HG02798 (cell line): ENCODE measurements at regions not wholly inside any gene's neighbourhood (a gene's known extent, or its start where the extent isn't known, plus 50 kb on each side); places are given as distances from the start of the nearest gene placed in this dataset.
"Not testable (repeated sequence)": the region's sequence is repeated elsewhere in the genome, so short reads cannot be mapped to it uniquely, and the experiment has no call there.

Experiments
- ATAC-seq: cut with Tn5 transposase; IDR thresholded peaks from one replicate; pipeline ENCODE4 v1.9.1; 2021; ENCODE audit warnings: mild to moderate bottlenecking; ENCODE audit not compliant: unreplicated experiment, poor library complexity

DNA sequence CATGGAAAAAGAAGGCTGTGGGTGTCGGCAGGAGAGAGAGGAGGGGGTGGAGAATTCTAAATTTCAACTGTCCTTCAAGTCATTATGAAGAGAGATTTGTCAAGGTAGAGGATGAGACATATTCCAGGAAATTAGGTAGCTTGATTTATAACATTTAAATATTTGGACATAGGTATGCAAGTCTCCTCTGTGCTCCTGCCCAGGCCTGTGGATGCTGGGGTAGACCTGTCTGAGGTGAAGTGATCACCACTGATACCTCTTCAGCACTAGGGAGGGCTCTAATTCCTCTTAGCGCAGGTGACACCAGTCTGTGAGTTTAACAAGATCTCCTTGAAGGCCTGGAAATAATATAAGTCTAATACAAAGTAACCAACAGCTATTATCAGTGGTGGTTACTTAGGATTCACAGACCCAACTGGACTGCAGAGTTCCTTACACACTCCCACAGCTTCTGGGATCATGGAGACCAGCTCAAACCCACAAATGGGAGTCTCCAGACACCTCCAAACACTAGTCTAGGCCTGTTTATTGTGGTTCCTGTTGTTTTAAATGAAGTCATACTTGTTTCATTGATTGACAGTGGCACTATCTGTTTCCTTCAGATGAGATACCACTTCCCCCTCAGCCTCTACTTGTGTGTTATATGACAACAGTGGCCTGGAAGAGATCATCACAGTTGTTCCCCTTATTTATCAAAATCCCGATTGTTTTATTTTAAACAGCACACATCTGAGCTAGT is 104.1 kb upstream of the ITPRID2 start:
- ATAC-seq, result no peak

DNA sequence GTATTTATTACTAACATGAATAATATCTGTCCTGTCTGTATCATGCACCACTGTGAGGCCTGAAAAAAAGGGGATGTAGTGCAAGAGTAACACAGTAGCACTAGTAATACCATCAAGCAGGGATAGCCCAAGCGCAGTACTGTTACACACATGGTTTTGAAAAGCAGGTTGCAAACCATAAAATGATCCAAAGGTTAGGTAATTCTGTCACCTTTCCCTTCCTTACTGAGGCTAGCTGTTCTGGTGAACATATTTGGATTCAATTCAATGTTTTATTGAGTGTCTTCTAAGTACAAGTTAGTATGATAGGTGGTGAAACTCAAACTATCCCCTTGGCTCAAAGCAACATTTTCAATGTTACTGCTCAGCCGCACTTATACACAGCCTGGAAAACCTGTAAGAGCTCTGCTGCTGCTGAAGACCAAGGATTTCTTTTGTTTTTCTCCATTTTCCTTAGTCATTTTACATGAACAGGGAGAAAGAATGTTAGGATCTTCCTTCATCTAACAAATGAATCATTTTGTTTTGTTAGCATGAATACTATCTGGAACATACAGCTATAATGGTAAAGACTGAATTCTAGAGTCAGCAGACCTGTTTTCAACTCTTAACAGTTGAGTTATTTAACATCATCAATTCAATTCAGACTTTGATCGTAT is 102.5 kb upstream of the ITPRID2 start:
- ATAC-seq, result no peak

DNA sequence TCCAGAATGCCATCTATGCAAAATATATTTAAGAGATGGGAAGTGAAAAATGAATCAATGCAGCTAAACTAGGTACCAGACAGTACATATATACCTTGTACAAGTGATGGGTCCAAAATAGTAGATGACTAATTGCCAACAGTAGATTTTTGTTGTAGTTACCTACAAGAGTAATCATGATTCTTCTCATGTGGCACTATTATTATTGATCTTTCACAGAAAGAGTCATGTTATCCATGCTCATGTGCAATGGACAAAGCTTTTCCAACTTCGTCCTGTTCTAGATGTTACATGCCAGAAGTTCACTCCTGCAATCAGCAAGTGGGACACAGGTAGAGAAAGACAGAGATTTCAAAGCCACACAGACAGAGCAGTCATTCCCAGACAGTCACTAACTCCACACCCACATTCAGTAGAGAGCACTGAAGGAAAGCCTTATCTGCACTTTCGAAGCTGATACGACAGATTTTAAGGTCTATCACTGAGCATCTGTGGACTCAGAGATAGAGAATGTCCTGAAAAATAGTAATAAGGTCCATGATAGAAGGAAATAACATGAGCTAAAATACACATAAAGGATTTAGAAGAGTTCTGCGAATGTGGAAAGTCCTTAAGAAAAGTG is 101.6 kb upstream of the ITPRID2 start:
- ATAC-seq, result no peak

DNA sequence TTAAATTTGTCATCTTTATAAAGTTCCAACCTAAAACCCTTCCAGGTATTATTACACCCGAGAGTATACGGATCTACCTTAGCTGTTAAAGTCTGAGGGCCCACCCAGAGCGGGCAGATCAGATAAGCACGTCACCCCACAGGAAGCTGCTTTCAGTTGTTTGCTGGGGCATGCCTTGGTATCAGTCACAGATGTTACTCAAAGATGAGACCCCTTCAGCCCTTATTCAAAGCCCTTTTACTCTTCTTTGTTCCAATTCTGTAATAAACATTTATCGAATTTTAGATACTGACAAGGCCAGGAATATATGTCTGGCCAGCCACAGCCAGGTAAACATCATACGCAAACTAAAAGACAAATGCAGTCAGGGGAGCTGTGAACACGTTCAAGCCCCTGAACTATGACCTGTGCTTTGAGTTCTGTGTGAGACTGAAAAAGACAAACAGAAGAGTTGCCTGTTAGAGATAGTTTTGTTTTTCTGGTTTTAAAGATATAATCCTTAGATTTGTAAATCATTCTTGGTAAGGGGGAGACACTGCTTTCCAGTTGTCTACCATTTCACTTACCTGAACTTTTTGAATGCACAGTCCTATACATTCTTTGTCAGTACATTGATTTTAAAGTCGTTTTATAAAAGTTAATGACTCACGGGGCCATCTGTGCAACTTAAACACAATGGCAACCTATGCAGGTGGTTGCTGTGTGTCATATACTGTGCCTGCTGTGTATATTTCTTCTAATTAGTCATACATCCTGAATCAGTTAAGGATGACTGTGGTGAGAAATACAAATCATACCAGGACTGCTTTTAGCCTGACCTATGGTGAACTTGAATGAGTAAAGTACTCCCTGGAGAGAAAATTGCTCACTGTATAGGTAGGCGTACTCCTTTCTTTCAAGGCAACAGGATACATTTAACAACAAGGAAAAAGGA is 100.5 kb upstream of the ITPRID2 start:
- peak; percentile 92 for ATAC-seq

DNA sequence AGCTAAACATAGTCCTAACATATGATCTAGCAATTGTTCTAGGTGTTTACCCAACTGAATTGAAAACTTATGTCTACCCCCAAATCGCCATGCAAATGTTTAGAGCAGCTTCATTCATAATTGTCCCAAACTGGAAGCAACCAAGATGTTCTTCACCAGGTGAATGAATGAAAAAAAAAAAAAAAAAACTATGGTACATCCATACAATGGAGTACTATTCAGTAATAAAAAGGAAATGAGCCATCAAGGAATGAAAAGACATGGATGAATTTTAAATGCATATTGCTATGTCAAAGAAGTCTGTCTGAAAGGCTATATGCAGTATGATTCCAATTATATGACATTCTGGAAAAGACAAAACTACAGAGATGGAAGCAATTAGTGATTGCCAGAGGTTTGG is 98.6 kb upstream of the ITPRID2 start:
- no peak for ATAC-seq

DNA sequence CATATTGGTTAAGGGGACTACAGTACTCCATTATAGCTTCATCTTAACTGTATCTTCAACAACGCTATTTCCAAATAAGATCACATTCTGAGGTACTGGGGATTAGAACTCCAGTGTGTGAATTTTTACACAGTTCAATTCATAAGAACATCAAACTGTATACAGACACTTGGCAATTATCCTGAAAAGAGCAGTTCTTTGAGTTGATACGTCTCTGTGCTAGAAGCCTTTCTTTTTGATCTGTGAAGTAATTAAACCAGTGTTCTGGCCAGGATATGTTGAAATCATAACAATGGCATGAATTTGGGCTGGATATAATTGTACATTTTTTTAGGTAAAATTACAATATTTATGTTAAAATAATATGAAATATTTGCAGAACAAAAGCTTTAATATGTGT is 93.5 kb upstream of the ITPRID2 start:
- ATAC-seq, result no peak

DNA sequence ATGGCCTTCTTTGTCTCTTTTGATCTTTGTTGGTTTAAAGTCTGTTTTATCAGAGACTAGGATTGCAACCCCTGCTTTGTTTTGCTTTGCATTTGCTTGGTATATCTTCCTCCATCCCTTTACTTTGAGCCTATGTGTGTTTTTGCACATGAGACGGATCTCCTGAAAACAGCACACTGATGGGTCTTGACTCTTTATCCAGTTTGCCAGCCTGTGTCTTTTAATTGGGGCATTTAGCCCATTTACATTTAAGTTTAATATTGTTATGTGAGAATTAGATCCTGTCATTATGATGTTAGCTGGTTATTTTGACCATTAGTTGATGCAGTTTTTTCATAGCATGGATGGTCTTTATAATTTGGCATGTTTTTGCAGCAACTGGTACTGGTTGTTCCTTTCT is 89.2 kb upstream of the ITPRID2 start:
- not testable (repeated sequence) for ATAC-seq

DNA sequence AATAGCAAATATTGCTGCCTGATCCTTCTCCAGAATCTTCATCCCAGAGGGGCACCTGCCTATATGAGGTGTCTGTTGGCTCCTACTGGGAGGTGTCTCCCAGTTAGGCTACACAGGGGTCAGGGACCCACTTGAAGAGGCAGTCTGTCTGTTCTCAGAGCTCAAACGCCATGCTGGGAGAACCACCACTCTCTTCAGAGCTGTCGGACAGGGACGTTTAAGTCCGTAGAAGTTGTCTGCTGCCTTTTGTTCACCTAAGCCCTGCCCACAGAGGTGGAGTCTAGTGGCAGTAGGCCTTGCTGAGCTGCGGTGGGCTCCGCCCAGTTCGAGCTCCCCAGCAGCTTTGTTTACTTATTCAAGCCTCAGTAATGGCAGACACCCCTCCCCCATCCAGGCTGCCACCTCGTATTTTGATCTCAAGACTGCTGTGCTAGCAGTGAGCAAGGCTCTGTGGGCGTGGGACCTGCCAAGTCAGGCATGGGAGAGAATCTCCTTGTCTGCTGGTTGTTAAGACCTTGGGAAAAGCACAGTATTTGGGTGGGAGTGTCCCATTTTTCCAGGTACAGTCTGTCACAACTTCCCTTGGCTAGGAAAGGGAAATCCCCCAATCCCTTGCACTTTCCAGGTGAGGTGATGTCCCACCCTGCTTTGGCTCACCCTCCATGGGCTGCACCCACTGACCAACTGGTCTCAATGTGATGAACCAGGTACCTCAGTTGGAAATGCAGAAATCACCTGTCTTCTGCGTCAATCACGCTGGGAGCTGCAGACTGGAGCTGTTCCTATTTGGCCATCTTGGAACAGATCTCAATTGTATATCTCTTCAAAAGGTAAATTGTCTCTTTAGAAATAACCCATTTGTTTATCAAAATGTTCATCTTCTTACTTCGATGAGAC is 87.4 kb upstream of the ITPRID2 start:
- not testable (repeated sequence) for ATAC-seq

DNA sequence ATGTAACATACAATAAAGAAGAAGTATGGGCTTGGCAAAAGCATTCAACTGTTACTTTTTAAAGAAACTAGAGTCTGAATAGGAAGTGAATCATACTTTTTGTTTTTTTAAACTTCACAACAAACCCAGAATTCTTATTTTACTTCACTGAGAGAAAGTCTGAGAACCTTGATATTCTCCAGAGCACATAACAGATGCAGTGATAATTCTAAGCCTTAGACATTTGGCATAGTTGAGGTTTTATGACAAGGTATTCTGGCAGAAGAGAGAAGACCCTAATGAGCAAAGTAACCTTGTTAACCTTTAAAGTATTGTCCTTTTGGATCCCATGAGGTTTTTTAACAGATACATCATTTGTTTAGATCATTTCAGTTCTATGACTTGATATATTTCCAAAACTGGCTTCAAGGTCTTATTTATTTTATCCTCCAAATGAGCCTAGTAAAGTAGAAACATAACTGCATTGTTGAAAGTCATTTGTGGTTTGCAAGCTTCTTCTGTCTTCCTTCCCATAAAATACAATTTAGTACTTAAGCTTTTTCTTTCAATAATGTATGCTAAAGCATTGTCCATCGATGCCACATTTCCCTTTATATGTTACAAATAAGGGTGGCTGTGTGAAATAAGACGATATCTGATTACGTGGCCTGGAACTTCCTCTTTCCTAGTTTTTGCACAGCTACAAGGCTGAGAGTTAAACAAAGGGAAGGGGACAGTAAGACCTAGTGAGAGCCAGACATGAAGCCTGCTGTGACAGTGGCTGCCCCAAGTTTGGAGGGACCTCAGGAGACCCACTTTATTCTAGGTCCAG is 86.1 kb upstream of the ITPRID2 start:
- no peak for ATAC-seq

DNA sequence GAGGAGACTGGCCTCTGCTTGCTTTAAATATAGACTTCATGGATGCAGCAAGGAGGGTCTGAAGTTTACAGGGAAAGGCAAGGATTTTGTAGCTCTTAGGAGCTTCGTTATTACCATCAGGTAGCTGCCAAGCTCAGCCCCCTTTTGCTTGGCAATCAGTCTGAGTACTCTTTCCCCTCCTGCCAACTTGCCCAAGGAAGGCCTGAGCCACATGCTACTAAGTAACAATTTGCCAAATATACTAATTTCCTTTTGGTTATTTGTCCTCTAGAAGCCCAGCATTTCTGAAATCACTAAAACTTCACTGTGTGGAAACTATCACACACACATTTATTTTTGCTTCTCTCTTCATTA is 85.5 kb upstream of the ITPRID2 start:
- ATAC-seq, result no peak

DNA sequence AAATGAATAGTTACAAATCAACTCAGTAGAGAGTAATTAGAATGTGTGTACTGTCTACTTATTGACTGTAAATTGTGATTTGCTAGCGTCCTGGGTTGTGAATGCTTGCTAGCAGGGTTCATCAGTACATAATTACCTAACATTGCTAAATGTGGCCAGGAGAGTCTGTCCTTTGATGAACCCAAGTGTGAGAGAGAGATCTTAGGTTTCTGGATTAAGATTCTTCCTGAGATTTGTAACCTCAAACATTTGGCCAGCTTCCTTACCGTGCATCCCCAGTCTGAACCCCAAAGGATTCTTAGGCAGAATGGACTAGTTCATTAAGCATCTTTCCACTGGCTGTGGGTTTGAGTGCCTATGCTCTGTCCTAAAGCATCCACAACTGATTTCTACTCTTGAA is 84.0 kb upstream of the ITPRID2 start:
- no peak for ATAC-seq

DNA sequence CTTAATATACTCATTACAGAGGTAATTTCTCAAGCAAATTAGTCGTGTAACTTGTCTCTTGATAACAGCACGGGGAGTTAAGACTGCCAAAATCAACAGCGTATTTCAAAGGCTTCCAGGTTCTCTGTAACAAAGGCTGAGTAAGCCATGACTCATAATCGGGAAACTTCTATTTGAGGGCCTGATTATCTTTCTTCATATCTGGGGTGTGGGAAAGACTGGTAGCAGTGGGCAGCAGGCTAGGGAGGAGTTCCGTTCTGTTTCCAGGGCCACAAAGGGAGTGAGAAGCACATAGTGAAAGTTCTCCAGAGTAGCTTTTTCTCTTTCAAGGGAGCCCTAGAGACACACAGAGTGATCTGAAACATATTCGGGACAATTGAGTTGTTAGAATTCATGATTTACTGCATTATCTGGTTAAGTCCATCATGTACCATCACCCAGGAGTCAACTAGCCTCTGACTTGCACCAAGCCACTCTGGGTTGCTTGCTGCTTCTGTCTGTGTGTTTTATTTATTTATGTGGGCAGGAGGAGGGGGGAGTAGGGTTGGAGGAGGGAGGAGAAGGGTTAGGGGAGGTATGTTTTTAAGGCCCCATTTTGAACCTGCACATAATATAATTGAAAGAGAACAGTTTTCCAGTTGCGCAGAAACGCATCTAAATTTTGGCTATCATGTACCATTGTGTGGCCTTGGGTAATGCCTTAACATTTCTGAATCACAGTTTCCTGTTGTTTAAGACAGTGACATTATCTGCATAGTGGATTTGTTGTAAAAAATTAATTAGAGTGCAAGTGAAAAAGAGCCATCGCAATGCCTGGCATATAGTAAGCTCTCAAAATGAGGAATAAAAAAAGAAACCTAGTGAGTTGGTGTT is 80.5 kb upstream of the ITPRID2 start:
- ATAC-seq, result no peak

DNA sequence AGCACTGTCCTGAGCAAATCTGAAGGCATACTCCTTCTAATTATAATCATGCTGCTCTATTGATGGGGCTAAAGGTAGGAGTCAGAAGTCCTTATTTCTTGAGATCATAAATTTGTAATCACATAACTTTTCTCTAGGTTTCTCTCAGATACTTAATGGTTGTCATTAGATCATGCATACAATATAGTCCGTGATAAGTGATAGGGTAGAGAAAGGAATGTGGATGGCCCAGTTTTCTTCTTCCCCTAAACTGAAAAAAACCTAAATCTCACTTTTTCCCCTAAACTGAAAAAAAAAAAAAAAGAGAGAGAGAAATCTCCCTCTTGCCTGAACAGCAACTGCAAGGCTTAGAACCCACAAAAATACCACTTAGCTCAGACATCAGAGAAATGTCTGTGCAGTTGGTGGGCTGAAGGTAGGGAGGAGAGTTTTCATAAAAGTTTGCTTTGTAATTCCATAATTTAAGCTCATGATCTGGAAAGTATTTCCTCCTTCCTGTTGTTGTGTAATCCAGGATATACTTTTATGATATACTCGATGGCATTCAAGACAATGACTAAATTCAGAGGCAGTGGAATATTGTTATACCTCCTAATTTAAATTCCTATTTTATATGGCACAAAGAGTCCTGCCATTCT is 79.3 kb upstream of the ITPRID2 start:
- no peak for ATAC-seq

DNA sequence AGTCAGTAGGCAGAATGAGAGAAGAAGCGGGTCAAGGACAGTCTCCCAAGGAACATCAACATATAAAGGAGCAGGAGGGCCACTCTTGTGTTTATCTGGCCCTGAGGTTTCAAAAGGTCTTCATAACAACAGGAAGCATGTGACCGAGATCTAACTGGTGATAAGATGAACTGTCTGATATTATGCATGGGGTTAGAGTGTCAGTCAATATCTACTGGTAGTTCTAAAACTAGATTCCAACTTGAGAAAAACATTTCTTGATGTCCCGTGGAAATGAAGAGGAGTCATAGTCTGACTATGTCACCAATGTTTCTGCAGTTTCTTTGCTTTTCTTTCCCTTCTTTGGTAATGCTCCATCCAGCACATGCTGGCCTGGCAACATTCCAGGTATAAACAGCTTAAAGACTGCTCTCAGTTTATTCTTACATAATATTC is 77.5 kb upstream of the ITPRID2 start:
- ATAC-seq, result no peak

DNA sequence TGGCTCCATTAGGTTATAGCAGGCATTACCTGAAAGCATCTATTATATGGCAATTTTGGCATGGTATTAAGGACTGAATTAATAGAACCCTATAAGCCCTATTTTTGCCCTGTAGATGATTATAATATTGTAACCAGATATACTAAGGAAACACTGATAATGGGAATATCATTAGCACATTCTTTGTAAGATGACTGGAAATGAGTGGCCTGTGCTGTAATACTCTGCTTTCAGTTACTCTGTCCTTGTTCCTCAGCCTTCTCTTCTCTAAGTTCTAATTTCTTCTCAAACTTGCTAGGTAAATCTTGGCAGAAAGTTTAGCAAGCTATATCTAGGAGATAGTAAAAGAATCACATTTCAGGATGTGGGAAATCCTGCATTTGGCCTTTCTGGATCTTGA is 74.0 kb upstream of the ITPRID2 start:
- ATAC-seq, result no peak

DNA sequence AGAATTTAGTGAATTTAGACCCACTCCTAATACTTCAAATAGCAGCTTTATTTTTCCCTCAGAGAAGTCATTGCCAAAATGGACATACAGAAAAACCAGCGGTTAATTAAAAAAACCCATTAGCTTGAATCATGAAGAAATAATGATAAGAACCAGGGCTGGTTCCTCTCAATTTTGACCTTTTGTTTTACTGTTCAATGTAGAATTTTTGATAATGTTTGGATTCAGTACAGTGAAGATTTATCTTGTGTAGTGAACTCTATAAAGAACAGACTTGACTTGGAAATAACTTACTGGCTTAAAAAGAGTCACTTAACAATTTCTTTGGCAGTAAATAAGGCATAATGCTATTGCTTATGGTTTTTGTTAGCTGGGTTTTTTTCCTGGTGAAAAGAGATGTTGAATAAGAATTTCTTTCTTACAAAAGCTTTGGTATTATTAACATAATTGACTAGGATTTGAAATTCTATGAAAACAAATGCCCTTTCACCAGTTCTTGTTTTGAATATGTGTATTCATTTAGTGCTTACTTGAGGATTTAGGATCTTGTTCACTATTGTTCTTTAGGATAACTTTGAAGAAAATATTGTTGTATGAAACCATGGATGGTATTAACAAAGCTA is 73.4 kb upstream of the ITPRID2 start:
- ATAC-seq, result no peak

DNA sequence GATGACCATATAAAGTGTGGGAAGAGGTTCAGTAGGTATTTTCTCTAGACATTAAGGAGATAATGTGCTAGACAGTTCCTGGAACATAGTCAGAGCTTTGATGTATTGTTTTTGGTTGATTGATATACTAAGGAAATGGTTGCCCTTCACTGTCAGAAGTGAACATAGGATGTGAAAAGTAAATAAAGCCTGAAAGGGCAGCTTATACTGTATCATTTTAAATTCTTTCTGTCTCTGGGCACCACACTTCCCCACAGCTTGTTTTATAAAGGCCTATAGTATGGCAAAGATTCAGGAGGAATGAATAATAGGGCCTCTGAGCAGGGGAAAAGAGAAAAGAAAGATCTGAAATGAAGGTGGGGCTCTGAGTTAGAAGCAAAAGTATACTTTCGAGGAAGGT is 72.7 kb upstream of the ITPRID2 start:
- ATAC-seq, result no peak
